GM12878 (cell line): ENCODE measurements at regions not wholly inside any gene's neighbourhood (a gene's known extent, or its start where the extent isn't known, plus 50 kb on each side); places are given as distances from the start of the nearest gene placed in this dataset.

Experiments used
- FOS ChIP-seq: IDR thresholded peaks from 3 replicates; pipeline ENCODE4 v1.6.1; 2011; ENCODE audit warnings: borderline replicate concordance; ENCODE audit not compliant: insufficient read length; ENCODE audit errors: extremely low read depth
- PML ChIP-seq: IDR thresholded peaks from 2 replicates; pipeline ENCODE4 v1.6.1; 2012; ENCODE audit warnings: low read length, inconsistent platforms
- POLR2AphosphoS2 ChIP-seq: IDR thresholded peaks from 2 replicates; pipeline ENCODE4 v1.6.1; 2011; ENCODE audit warnings: low read depth, mild to moderate bottlenecking, low read length, improper control_type of control experiment, moderate library complexity
- TF ChIP-seq, protein P1 (sequence below): fragments of 450-650 bp; formaldehyde crosslinking; IDR thresholded peaks from 2 replicates; pipeline ENCODE4 v1.5.0; 2022; ENCODE audit warnings: mild to moderate bottlenecking, missing genetic modification characterization
- TF ChIP-seq, protein P2 (sequence below): fragments of 450-650 bp; conservative IDR thresholded peaks from 2 replicates; pipeline ENCODE4 v1.6.1; 2017; ENCODE audit warnings: mild to moderate bottlenecking, moderate library complexity
- TF ChIP-seq, protein P3 (sequence below): IDR thresholded peaks from 2 replicates; pipeline ENCODE4 v1.6.1; 2011; ENCODE audit warnings: low read depth, mild to moderate bottlenecking, low read length, moderate library complexity, borderline replicate concordance; ENCODE audit errors: extremely low read depth

GRCh38 chr16:51039638-51040331 lies 111.3 kb downstream of the SALL1 start (continued):
- TF ChIP-seq, protein P1, sequence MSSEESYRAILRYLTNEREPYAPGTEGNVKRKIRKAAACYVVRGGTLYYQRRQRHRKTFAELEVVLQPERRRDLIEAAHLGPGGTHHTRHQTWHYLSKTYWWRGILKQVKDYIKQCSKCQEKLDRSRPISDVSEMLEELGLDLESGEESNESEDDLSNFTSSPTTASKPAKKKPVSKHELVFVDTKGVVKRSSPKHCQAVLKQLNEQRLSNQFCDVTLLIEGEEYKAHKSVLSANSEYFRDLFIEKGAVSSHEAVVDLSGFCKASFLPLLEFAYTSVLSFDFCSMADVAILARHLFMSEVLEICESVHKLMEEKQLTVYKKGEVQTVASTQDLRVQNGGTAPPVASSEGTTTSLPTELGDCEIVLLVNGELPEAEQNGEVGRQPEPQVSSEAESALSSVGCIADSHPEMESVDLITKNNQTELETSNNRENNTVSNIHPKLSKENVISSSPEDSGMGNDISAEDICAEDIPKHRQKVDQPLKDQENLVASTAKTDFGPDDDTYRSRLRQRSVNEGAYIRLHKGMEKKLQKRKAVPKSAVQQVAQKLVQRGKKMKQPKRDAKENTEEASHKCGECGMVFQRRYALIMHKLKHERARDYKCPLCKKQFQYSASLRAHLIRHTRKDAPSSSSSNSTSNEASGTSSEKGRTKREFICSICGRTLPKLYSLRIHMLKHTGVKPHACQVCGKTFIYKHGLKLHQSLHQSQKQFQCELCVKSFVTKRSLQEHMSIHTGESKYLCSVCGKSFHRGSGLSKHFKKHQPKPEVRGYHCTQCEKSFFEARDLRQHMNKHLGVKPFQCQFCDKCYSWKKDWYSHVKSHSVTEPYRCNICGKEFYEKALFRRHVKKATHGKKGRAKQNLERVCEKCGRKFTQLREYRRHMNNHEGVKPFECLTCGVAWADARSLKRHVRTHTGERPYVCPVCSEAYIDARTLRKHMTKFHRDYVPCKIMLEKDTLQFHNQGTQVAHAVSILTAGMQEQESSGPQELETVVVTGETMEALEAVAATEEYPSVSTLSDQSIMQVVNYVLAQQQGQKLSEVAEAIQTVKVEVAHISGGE (CRISPR knock-in tag): no peak
- TF ChIP-seq FOS: no peak
- TF ChIP-seq POLR2AphosphoS2: no peak
- TF ChIP-seq, protein P2, sequence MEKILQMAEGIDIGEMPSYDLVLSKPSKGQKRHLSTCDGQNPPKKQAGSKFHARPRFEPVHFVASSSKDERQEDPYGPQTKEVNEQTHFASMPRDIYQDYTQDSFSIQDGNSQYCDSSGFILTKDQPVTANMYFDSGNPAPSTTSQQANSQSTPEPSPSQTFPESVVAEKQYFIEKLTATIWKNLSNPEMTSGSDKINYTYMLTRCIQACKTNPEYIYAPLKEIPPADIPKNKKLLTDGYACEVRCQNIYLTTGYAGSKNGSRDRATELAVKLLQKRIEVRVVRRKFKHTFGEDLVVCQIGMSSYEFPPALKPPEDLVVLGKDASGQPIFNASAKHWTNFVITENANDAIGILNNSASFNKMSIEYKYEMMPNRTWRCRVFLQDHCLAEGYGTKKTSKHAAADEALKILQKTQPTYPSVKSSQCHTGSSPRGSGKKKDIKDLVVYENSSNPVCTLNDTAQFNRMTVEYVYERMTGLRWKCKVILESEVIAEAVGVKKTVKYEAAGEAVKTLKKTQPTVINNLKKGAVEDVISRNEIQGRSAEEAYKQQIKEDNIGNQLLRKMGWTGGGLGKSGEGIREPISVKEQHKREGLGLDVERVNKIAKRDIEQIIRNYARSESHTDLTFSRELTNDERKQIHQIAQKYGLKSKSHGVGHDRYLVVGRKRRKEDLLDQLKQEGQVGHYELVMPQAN: no peak
- TF ChIP-seq, protein P3, sequence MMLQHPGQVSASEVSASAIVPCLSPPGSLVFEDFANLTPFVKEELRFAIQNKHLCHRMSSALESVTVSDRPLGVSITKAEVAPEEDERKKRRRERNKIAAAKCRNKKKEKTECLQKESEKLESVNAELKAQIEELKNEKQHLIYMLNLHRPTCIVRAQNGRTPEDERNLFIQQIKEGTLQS: no peak
- no peak for TF ChIP-seq PML
